ENCODE measurements at regions not wholly inside any gene's neighbourhood (a gene's known extent, or its start where the extent isn't known, plus 50 kb on each side); places are given as distances from the start of the nearest gene placed in this dataset.
A peak's percentile ranks its signal among the peaks of the same experiment; 100 is the strongest.

DNA sequence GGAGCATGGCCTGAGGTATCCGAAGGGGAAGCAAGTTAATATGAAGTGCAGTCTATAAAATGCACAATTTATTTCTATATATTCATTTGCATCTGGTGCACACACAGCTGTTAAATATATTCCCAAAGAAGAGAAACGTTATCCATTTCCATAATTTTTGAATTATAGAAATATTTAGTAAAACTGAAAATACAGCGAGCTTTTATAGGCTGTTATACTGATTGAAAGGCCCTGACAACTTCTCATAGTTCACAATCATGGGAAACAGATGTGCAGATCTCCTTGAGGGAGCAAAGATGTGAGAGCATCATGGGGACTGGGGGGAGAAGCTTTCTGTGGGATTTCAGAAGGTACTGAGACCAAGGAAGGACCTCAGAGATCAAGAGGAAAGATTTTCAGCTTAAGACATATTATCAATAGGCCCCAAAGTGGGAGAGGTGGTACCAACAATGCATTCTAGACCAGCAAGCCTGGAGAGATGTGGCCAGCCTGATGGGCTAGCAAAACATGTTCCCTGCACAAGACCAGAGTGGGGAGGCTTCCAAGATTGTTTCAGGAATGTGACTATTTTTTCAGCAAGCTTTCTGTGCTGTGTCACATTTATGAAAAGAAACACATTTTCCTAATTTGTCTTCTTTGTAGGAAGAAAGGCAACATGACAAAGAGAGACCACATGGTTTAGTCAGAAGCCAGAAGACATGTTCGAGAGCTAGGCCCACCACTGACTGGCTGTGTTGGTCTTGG is 256.0 kb upstream of the SFRP2 start:
- TF ChIP-seq, protein P1, sequence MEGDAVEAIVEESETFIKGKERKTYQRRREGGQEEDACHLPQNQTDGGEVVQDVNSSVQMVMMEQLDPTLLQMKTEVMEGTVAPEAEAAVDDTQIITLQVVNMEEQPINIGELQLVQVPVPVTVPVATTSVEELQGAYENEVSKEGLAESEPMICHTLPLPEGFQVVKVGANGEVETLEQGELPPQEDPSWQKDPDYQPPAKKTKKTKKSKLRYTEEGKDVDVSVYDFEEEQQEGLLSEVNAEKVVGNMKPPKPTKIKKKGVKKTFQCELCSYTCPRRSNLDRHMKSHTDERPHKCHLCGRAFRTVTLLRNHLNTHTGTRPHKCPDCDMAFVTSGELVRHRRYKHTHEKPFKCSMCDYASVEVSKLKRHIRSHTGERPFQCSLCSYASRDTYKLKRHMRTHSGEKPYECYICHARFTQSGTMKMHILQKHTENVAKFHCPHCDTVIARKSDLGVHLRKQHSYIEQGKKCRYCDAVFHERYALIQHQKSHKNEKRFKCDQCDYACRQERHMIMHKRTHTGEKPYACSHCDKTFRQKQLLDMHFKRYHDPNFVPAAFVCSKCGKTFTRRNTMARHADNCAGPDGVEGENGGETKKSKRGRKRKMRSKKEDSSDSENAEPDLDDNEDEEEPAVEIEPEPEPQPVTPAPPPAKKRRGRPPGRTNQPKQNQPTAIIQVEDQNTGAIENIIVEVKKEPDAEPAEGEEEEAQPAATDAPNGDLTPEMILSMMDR (conservative IDR thresholded peaks at IDR 0.05; ENCODE audit: low read length): no peak
- no peak overlapping the region for H3K4me3 ChIP-seq (ENCODE audit: low read length)
- DNase-seq (ENCODE audit: low read depth): peak; percentile 76

DNA sequence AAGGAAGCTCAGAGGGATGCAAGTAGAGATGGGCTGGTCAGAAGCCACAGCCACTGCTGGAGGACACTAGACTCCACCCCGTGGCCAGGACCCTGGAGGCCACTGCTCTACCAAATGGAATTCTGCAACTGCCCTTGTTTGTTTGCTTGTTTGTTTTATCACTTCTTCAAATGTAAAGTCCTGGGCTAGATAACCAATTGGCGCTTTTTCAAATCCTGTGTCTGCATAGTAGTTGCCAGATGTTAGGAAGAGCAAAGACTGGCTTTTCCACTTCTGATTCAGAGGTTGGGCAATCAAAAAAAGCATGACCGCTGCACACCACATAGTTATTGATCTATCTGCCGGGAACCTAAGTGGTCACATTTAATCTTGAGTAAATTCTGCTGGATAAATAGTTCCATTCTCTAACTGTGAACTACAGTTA is 255.2 kb upstream of the SFRP2 start:
- TF ChIP-seq, protein P1 (conservative IDR thresholded peaks at IDR 0.05; ENCODE audit: low read length): no peak
- peak; percentile 77 for DNase-seq (ENCODE audit: low read depth)
- no peak overlapping the region for H3K4me3 ChIP-seq (ENCODE audit: low read length)

DNA sequence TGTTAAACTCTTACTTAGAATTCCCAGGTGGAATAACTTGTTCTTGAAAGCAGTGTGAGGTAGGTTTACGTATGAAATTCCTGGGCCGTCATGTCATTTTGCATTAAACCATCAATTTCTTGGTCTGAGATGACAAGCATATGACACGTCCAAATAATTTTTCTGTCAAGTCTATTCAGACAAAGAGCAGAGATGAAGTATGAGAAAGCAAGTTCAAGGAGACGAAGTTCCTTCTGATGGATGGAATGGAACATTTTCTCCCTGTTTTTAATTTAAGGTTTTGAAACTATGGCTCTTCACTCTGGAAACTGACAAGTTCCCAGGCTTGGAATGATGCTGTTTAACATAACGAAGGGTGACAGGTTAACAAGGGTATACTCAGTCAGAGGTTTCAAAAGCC is 252.8 kb upstream of the SFRP2 start:
- H3K4me3 ChIP-seq (ENCODE audit: low read length): no peak overlapping the region
- DNase-seq (ENCODE audit: low read depth): no peak
- TF ChIP-seq, protein P1 (conservative IDR thresholded peaks at IDR 0.05; ENCODE audit: low read length): no peak

DNA sequence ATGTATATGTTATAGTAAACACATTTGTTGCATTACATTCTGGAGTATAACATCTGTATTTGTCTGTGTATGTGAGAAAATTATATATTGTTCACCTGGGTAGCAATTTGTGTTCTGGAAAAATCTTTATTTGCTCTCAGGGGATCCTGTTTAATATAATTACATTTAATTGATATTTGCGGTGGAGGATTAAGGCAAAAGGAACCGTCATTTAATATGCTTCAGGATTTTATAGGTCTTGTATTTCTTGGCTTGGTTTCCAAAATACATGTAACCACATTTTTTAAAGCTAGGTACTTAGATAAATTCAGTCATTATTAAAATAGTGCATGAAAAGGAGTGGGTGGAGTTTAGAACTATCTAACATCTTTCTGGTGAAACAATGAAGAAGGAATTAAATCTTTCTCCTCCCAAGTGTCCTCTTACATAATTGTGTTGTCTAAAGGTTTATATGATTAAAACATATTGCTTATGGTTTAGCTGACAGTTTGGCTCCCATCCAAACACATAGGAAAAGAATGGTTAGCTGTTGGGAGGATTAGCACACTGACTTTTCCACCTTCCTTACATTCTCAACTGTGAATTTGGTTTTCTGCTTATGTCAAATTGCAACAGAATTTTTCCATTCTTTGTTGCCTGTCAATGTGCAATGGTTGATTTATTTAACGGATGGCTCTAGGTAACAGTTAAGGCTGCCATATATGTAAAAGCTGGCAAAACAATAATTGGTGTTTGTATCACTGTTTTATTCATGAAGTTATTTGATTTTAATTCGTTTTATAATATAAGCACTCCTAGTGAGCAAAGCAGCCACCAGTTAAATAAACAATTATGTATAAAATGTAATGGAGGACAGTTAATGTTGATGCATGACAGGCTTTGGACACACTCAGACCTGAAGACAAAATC is 250.8 kb upstream of the SFRP2 start:
- TF ChIP-seq, protein P1 (conservative IDR thresholded peaks at IDR 0.05; ENCODE audit: low read length): no peak
- DNase-seq (ENCODE audit: low read depth): no peak

DNA sequence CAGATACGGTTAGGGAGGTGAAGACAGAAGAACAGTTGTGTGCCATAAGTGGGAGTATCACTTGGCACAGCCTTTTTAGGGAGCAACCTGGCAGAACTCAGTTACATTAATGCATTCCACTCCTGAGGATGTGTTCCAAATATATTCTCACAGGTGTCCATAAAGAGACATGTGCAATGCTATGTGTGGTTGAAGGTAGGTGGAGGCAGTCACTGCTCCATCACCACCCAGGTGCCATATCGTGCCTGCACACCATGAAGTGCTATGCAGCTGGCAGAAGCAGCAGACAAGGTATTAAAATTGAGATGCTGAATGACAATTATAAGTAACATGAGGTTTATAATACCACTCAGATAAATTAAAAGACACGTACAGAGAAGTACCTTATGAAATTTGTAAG is 248.0 kb upstream of the SFRP2 start:
- no peak for DNase-seq (ENCODE audit: low read depth)
- TF ChIP-seq, protein P1 (conservative IDR thresholded peaks at IDR 0.05; ENCODE audit: low read length): no peak
- no peak overlapping the region for H3K4me3 ChIP-seq (ENCODE audit: low read length)

More for the DNA sequence above, 250.8 kb upstream of the SFRP2 start:
- H3K4me3 ChIP-seq (ENCODE audit: low read length): no peak overlapping the region

DNA sequence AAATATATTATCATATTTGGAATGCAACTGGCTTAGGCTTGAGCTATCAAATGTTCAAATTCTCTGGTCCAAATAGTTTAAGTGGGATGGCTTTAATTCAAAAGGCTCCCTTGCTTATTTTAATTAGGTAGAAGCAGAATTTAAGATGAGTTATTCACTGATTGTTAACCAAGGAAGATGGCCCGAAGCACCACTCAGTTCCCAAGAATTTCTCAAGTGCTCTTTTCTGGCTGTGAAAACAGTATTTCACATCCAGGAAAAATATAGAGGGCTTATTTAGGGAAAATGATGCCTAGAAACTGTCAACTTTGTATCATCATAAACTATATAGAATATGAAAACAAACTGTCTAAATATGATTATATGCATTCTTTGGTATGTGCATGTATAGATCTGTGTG is 246.5 kb upstream of the SFRP2 start:
- no peak for DNase-seq (ENCODE audit: low read depth)
- no peak overlapping the region for H3K4me3 ChIP-seq (ENCODE audit: low read length)
- TF ChIP-seq, protein P1 (conservative IDR thresholded peaks at IDR 0.05; ENCODE audit: low read length): no peak

Data from AG10803 (cell line).